Stimulated activated naive CD8-positive, alpha-beta T cell treated with anti-CD3 and anti-CD28 coated beads, Interleukin-15, Interleukin-2, amounts not matched to agents 100 ng/mL and 50 ng/mL, for 24 hours (primary cell): ENCODE measurements at regions not wholly inside any gene's neighbourhood (a gene's known extent, or its start where the extent isn't known, plus 50 kb on each side); places are given as distances from the start of the nearest gene placed in this dataset.
A peak's percentile ranks its signal among the peaks of the same experiment; 100 is the strongest.
"Not testable (repeated sequence)": the region's sequence is repeated elsewhere in the genome, so short reads cannot be mapped to it uniquely, and the experiment has no call there.

Source experiments
- H3K27ac Mint-ChIP-seq: one replicate; pipeline ENCODE4 v1.8.0; 2021; ENCODE audit warnings: mild to moderate bottlenecking, mixed read lengths
- H3K27me3 Mint-ChIP-seq: one replicate; pipeline ENCODE4 v1.8.0; 2021; ENCODE audit warnings: mixed read lengths
- H3K36me3 Mint-ChIP-seq: one replicate; pipeline ENCODE4 v1.8.0; 2021; ENCODE audit warnings: low read depth, mixed read lengths
- H3K4me1 Mint-ChIP-seq: one replicate; pipeline ENCODE4 v1.8.0; 2021; ENCODE audit warnings: low read depth, mixed read lengths
- H3K4me3 Mint-ChIP-seq: one replicate; pipeline ENCODE4 v1.8.0; 2021; ENCODE audit warnings: mild to moderate bottlenecking, mixed read lengths
- H3K9me3 Mint-ChIP-seq: one replicate; pipeline ENCODE4 v1.8.0; 2021; ENCODE audit warnings: mixed read lengths

DNA sequence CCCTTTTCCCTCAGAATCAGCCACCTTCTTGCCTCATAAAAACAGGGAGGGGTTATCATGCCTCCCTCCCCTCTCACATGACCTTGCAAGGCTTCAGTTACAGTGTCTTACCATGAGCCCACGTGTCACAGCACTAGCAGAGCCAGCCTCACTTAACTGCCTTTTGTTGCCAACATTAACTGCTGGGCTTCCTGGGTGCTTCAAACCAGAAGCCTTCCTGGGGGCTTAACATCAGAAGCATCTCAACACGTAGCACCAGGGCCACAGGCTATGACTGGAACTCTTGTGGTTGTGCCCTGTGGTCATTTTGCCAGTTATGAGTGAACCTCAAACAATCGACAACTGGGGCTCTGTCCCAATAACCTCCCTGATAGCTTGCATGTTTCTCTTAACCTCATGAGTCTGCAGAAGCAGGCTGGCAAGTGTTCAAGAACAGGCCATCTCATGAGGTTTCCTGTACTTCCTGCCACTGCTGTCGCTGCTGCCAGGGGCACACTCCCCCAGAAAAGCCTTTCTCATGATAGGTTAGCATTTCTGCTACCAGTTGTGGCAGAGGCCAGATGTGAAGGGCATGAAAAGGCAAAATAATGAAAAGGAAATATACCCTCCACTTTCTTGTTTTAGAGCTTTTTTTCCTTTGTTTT is 132.2 kb downstream of the GLUL start:
- no peaks in the 10 kb centered on the region for H3K27me3 Mint-ChIP-seq
- H3K36me3 Mint-ChIP-seq, result no peaks in the 10 kb centered on the region
- peak overlapping the region; percentile 23 for H3K4me3 Mint-ChIP-seq
- peaks cover 29% of the 10 kb centered on the region for H3K4me1 Mint-ChIP-seq
- peak overlapping the region; percentile 90 for H3K27ac Mint-ChIP-seq
- no peaks in the 10 kb centered on the region for H3K9me3 Mint-ChIP-seq

DNA sequence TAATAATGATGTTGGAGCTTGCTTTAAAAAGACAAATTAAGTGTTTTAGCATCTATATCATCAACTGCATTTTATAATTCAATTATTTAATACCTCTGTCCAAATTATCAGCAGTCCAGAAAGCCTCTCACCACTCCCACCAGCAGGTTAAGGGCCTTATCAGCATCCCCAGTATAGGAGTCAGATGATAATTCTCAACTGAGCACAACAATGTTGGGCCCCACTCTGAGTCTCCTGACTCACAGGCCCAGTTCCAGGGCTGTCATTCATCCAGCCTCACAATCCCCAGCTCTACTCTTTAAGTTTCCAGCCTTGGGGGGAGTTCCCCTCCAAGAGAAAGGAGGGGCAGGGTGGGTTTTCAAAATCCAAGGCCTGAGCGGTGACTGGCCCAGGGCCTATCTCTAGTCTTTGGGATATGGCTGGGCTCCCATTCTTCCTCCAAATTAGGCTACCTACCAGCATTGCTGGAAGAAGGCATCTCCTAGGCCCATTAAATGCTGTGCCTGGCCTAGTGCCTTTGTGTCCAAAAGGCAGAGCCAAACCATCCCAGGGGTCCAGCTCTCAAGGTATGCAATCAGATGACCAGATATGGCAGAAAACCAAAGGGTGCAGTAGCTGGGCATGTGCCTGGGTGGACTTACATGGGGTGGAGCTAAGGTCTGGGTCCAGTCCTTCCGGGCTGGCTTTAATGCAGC is 134.1 kb downstream of the GLUL start:
- Mint-ChIP-seq H3K9me3 (no peaks in the 10 kb centered on the region), H3K4me3 (no peak overlapping the region), H3K27ac (no peak overlapping the region), H3K27me3 (no peaks in the 10 kb centered on the region), H3K36me3 (no peaks in the 10 kb centered on the region), H3K4me1 (peaks cover 26% of the 10 kb centered on the region)

DNA sequence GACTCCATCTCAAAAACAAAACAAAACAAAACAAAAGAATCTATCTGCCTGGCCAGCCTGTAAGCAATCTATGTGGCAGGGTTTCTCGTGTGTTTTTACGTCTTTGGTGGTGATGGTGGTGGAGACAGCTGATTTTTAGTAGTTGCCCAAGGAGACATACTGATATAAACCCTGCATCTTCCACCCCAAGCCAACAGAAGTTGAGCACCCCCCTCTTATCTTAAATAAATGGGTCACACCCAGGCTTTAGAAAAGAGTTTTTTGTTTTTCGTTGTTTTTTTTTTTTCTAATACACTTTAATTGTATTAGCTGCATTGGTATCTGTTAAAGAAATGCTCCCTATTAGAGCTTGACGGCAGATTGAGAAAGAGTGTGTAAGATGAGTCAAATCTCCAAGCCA is 134.7 kb downstream of the GLUL start:
- no peaks in the 10 kb centered on the region for H3K9me3 Mint-ChIP-seq
- no peaks in the 10 kb centered on the region for H3K36me3 Mint-ChIP-seq
- H3K4me1 Mint-ChIP-seq, result peaks cover 22% of the 10 kb centered on the region
- H3K27ac Mint-ChIP-seq, result no peak overlapping the region
- H3K27me3 Mint-ChIP-seq, result no peaks in the 10 kb centered on the region
- no peak overlapping the region for H3K4me3 Mint-ChIP-seq

DNA sequence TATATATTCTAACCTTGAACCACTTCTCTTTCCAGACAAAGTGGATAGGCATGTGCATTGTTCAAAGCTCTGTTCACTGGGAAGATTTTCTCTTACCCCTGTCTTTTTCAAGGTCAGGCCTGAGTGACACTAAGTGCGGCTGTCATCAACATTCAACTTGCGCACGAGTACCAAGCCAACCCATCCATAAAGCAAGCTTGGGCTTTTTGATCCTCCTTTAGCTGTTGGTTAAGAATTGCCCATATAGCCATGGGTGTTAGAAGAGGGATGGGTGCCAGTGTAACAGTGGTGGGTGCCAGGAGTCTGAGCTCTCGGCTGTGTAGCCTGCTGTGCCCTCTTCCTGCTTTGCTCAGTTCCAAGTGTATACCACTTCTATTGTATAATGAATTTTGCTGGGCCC is 136.1 kb downstream of the GLUL start:
- H3K36me3 Mint-ChIP-seq, result no peaks in the 10 kb centered on the region
- H3K9me3 Mint-ChIP-seq, result no peaks in the 10 kb centered on the region
- H3K4me3 Mint-ChIP-seq, result no peak overlapping the region

DNA sequence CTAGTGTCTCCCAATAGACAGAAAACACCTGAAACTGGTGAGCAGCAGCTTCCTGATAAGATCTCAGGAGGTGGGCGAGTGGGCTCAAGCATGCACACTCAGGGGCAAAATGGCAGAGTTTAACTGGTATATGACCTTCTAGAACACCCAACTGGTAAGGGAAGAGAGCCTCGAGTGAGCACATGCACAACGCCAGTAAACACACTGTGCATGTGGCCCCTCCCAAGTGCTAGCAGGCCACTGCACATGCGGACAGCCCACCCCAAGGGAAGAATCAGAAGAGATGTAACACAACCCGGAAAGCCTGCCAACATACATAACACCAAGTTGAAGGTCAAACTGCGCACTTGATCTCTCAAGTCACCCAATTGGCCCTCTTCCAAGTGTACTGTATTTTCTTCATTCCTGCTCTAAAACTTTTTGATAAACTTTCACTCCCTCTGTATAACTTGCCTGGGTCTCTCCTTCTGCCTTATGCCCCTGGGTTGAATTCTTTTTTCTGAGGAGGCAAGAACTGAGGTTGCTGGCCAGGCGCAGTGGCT is 138.2 kb downstream of the GLUL start:
- no peak overlapping the region for H3K4me3 Mint-ChIP-seq
- no peak overlapping the region for H3K27ac Mint-ChIP-seq
- H3K4me1 Mint-ChIP-seq, result peaks cover 9% of the 10 kb centered on the region
- H3K9me3 Mint-ChIP-seq, result no peaks in the 10 kb centered on the region
- no peaks in the 10 kb centered on the region for H3K27me3 Mint-ChIP-seq
- no peaks in the 10 kb centered on the region for H3K36me3 Mint-ChIP-seq

More for the DNA sequence above, 136.1 kb downstream of the GLUL start:
- Mint-ChIP-seq H3K4me1 (peaks cover 16% of the 10 kb centered on the region), H3K27me3 (no peaks in the 10 kb centered on the region), H3K27ac (no peak overlapping the region)

DNA sequence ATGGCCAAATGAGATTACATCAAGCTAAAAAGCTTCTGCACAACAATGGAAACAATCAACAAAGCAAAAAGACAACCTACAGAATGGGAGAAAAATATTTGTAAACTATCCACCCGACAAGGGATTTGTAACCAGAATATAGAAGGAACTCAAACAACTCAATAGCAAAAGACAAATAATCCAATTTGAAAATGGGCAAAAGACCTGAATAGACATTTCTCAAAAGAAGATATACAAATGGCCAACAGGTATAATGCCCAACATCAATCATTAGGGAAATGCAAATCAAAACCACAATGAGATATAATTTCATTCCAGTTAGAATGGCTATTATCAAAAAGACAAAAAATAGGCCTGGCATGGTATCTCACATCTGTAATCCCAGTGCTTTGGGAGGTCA is 140.0 kb downstream of the GLUL start:
- Mint-ChIP-seq H3K36me3 (no peaks in the 10 kb centered on the region), H3K27ac (no peak overlapping the region), H3K4me3 (no peak overlapping the region), H3K4me1 (peaks cover 9% of the 10 kb centered on the region), H3K27me3 (no peaks in the 10 kb centered on the region), H3K9me3 (no peaks in the 10 kb centered on the region)

DNA sequence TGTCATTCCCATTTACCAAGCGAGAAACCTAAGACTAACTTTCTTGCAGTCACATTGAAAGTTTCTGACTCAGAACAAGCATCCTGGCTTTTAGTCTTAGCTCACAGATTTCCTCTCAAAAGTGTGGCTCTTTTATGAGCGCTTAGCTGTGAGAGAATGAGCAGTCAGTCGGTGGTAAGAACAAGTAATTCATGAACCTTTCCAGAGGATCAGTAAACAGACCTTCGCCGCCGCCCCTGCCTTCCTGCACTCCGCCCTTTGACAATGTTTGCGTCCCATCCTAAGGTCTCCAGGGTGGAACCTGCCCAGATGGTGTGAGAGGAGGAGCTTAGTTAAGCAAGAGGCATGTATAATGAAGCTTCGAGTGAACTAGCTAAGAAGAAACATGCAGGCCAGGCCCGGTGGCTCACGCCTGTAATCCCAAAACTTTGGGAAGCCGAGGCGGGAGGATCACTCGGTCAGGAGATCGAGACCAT is 142.4 kb downstream of the GLUL start:
- H3K4me3 Mint-ChIP-seq, result no peak overlapping the region
- peaks cover 9% of the 10 kb centered on the region for H3K4me1 Mint-ChIP-seq
- H3K9me3 Mint-ChIP-seq, result no peaks in the 10 kb centered on the region
- H3K36me3 Mint-ChIP-seq, result no peaks in the 10 kb centered on the region
- H3K27ac Mint-ChIP-seq, result no peak overlapping the region
- H3K27me3 Mint-ChIP-seq, result no peaks in the 10 kb centered on the region

DNA sequence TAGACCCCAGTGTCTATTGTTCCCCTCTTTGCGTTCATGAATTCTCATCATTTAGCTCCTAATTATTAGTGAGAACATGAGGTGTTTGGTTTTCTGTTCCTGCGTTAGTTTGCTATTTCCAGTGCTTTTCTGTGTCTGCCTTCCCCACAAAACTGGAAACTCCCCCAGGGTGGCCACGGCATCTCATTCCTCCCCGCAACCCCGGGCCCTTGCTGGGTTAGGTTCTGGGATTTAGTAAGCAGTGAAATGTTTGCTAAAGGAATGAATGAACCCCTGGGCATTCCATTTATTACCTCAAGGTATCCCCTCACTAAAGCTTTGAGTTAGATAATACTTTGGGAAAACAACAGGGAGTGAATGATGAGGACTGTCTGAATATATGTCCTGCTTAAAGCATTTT is 142.9 kb downstream of the GLUL start:
- H3K36me3 Mint-ChIP-seq, result no peaks in the 10 kb centered on the region

DNA sequence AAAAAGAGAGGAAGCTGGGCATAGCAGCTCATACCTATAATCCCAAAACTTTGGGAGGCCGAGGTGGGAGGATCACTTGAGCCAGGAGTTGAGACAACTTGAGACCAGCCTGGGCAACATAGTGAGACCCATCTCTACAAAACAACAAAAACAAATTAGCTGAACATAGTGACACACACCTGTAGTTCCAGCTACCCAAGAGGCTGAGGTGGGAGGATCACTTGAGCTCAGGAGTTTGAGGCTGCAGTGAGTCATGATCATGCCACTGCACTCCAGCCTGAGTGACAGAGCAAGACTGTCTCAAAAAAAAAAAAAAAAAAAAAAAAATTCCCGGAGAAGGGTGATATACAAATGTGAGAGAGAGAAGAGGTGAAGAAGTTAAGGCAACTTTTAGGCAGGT is 143.8 kb downstream of the GLUL start:
- H3K36me3 Mint-ChIP-seq, H3K9me3 Mint-ChIP-seq, H3K4me1 Mint-ChIP-seq, H3K4me3 Mint-ChIP-seq, H3K27ac Mint-ChIP-seq, H3K27me3 Mint-ChIP-seq: not testable (repeated sequence)

More for the DNA sequence above, 142.9 kb downstream of the GLUL start:
- Mint-ChIP-seq H3K4me1 (peaks cover 9% of the 10 kb centered on the region), H3K4me3 (no peak overlapping the region), H3K27ac (peak overlapping the region; percentile 52), H3K9me3 (no peaks in the 10 kb centered on the region), H3K27me3 (no peaks in the 10 kb centered on the region)

DNA sequence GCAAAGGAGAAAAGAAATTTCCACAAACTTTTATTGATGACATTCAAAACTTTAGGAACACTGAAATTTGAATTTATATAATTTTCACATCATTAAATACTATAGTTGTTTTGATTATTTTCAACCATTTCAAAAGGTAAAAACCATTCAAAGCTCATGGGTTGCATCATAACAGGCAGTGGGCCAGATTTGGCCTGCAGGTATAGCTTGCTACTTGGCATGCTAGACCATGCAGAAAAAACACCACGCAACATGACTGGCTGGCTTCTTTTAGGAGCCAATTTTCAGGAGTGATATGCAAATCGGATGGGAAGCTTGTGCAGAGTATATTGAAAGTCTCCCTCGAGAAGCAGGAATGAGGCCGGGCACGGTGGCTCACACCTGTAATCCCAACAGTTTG is 144.8 kb downstream of the GLUL start:
- H3K9me3 Mint-ChIP-seq, result no peaks in the 10 kb centered on the region
- H3K4me3 Mint-ChIP-seq, result no peak overlapping the region
- peaks cover 9% of the 10 kb centered on the region for H3K4me1 Mint-ChIP-seq
- no peak overlapping the region for H3K27ac Mint-ChIP-seq
- H3K27me3 Mint-ChIP-seq, result no peaks in the 10 kb centered on the region
- no peaks in the 10 kb centered on the region for H3K36me3 Mint-ChIP-seq

DNA sequence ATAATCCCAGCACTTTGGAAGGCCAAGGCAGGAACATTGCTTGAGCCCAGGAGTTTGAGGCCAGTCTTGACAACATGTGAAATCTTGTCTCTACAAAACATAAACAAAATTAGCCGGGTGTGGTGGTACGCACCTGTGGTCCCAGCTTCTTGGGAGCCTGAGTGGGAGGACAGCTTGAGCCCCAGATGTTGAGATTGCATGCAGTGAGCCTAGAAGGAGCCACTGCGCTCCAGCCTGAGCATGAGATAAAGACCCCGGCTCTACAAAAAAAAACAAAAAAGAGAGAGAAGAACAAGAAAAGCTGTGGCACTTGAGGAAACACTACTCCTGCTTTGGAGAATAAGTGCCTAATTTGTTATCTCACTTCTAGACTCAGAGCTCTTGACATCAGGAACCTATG is 146.6 kb downstream of the GLUL start:
- Mint-ChIP-seq H3K36me3 (no peaks in the 10 kb centered on the region), H3K27me3 (no peaks in the 10 kb centered on the region), H3K4me1 (peaks cover 9% of the 10 kb centered on the region), H3K4me3 (no peak overlapping the region), H3K27ac (no peak overlapping the region), H3K9me3 (no peaks in the 10 kb centered on the region)

DNA sequence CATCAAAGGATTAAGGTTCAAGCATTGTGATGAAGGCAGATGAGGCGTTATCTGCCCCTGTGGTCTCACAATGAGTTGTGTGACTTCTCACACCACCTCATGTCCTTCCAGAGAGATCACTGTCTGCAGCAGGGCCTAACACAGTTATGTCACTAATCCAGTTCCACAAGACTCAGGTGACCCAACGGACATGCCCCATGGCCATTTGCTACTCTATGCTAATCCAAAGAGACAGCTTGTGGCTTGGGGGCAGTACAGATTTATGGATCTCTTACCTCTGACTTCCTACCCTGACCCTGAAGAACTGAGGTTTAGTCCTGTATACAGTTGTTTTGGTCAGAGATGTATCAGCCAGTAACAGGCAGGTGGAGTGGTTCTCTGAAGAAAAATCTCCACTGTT is 147.1 kb downstream of the GLUL start:
- Mint-ChIP-seq H3K9me3 (no peaks in the 10 kb centered on the region), H3K4me1 (peaks cover 8% of the 10 kb centered on the region), H3K27me3 (no peaks in the 10 kb centered on the region), H3K27ac (no peak overlapping the region), H3K4me3 (no peak overlapping the region), H3K36me3 (no peaks in the 10 kb centered on the region)

DNA sequence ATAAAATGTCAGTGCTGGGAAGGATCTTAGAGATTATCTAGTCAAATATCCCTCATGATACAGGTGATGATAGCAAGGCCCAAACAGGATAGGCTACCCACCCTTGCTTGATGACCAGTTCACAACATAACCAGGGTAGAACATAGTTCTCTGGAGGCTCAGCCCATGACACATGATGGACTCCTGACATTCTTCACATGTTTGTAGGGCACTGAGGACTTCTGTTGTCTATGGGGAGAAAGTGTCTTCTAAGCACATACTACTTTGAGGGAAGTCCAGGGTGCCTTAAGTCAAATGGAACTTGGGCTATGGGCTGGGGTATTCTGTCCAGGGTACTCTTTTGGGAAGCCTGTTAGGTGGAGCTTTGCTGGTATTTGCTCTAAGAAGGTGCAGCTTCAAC is 148.9 kb downstream of the GLUL start:
- Mint-ChIP-seq H3K9me3 (no peaks in the 10 kb centered on the region), H3K36me3 (no peaks in the 10 kb centered on the region), H3K4me3 (no peak overlapping the region), H3K27me3 (no peaks in the 10 kb centered on the region), H3K27ac (no peak overlapping the region), H3K4me1 (no peaks in the 10 kb centered on the region)

DNA sequence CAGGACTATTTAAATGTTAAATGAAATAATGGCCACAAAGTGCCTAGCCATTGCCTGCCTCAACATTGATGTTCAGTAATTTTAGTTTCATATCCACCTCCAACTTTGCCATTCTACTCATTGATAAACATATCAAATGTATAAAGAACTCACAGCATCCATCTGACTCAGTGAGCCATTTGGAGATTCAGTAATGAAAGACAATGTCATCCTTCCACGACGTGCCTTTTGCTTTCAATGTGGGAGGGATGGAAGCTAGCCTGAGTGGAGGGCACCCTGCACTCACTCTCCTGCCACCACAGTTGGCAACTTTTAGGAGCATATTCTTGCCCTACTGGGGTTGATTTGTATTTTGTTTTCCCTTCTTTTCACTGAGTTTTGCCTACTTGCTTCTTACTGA is 151.5 kb downstream of the GLUL start:
- H3K36me3 Mint-ChIP-seq, result no peaks in the 10 kb centered on the region

DNA sequence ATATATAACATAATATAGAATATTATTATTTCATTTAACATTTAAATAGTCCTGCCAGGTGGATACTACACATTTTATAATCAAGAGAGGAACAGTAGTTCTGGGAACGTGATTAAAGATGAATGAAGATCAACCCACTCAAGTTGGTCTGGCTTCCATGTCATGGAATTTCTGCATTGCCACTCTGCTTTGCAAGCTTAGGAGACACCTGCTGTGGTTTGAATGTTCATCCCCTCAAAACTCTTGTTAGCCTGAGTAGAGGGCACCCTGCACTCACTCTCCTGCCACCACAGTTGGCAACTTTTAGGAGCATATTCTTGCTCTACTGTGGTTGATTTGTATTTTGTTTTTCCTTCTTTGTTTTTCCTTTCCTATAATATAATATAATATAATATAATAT is 153.2 kb downstream of the GLUL start:
- Mint-ChIP-seq H3K4me3 (no peak overlapping the region), H3K27me3 (no peaks in the 10 kb centered on the region), H3K36me3 (no peaks in the 10 kb centered on the region), H3K9me3 (no peaks in the 10 kb centered on the region), H3K27ac (no peak overlapping the region), H3K4me1 (peaks cover 8% of the 10 kb centered on the region)

More for the DNA sequence above, 151.5 kb downstream of the GLUL start:
- Mint-ChIP-seq H3K4me3 (no peak overlapping the region), H3K27ac (no peak overlapping the region), H3K4me1 (peaks cover 8% of the 10 kb centered on the region), H3K9me3 (no peaks in the 10 kb centered on the region), H3K27me3 (no peaks in the 10 kb centered on the region)
